Neural crest cell (in vitro differentiated cells): ENCODE measurements at regions not wholly inside any gene's neighbourhood (a gene's known extent, or its start where the extent isn't known, plus 50 kb on each side); places are given as distances from the start of the nearest gene placed in this dataset.
A peak's percentile ranks its signal among the peaks of the same experiment; 100 is the strongest.

Experiments
- DNase-seq: peaks from one replicate; pipeline ENCODE4 v3.0.0; 2021; ENCODE audit warnings: low read depth, mixed read lengths, low spot score
- H3K27ac Mint-ChIP-seq: one replicate; pipeline ENCODE4 v1.8.0; 2021; ENCODE audit warnings: mild to moderate bottlenecking, mixed read lengths; ENCODE audit not compliant: unreplicated experiment
- H3K27me3 Mint-ChIP-seq: 2 replicates; pipeline ENCODE4 v1.8.0; 2021; ENCODE audit warnings: low read depth, mild to moderate bottlenecking, mixed read lengths
- H3K36me3 Mint-ChIP-seq: 2 replicates; pipeline ENCODE4 v1.8.0; 2021; ENCODE audit warnings: low read depth, mild to moderate bottlenecking, mixed read lengths
- H3K4me1 Mint-ChIP-seq: 2 replicates; pipeline ENCODE4 v1.8.0; 2021; ENCODE audit warnings: mixed read lengths
- H3K4me3 Mint-ChIP-seq: one replicate; pipeline ENCODE4 v1.8.0; 2021; ENCODE audit warnings: mild to moderate bottlenecking, mixed read lengths
- H3K9me3 Mint-ChIP-seq: 2 replicates; pipeline ENCODE4 v1.8.0; 2021; ENCODE audit warnings: mixed read lengths
- TF ChIP-seq, protein P1 (sequence below): fragments of 200-600 bp; sonication (generic); conservative IDR thresholded peaks from 2 replicates; pipeline ENCODE4 v1.5.0; 2021; ENCODE audit warnings: antibody characterized with exemption, mild to moderate bottlenecking

- no peak overlapping the region for H3K27ac Mint-ChIP-seq
- TF ChIP-seq, protein P1, sequence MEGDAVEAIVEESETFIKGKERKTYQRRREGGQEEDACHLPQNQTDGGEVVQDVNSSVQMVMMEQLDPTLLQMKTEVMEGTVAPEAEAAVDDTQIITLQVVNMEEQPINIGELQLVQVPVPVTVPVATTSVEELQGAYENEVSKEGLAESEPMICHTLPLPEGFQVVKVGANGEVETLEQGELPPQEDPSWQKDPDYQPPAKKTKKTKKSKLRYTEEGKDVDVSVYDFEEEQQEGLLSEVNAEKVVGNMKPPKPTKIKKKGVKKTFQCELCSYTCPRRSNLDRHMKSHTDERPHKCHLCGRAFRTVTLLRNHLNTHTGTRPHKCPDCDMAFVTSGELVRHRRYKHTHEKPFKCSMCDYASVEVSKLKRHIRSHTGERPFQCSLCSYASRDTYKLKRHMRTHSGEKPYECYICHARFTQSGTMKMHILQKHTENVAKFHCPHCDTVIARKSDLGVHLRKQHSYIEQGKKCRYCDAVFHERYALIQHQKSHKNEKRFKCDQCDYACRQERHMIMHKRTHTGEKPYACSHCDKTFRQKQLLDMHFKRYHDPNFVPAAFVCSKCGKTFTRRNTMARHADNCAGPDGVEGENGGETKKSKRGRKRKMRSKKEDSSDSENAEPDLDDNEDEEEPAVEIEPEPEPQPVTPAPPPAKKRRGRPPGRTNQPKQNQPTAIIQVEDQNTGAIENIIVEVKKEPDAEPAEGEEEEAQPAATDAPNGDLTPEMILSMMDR: no peak
- H3K9me3 Mint-ChIP-seq: peaks cover 17% of the 10 kb centered on the region
- H3K27me3 Mint-ChIP-seq: no peaks in the 10 kb centered on the region
- peaks cover 14% of the 10 kb centered on the region for H3K4me1 Mint-ChIP-seq
- DNase-seq: no peak
- H3K36me3 Mint-ChIP-seq: peaks cover 4% of the 10 kb centered on the region
- no peak overlapping the region for H3K4me3 Mint-ChIP-seq
These were observed 328.6 kb downstream of the CDH2 start for GRCh38 chr18:27848336-27848735.

DNA sequence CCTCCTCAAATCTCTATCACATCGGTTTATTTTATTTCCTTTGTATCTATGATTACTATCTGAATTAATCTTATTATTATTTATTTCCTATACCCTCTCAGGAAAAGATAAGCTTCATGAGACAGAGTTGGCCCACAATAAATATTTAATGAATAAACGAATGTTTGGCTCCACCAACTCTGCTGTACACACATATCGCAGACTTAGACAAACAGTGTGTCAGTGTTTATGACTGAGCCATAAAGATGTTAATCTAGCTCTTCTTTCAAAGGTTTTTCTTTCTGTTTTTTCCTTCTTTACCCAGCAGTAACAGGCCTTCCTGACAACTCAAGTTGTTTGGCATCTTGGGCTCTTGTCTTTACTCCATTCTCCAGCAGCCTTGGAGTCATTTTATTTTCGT lies 329.5 kb downstream of the CDH2 start:
- Mint-ChIP-seq H3K27me3 (no peaks in the 10 kb centered on the region), H3K4me1 (peaks cover 21% of the 10 kb centered on the region)

DNA sequence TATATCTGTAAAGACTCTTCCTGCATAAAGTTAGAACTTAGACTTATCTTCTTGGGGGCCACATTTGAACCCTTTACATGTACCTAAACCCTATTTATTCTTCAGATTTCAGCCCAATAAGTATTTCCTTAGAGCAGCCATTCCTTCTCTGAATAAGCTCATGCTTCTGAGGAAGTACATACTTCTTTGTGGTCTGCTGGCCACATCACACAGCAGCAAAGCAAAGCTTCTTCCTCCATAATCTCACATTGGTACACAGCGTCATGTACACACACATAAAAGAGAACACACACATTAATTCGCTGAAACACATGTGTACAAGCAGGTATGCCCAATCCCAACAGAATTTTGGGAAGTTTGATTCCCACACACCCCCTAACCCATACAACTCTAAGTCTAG lies 331.0 kb downstream of the CDH2 start:
- Mint-ChIP-seq H3K36me3 (peaks cover 4% of the 10 kb centered on the region), H3K27me3 (no peaks in the 10 kb centered on the region), H3K4me3 (no peak overlapping the region), H3K9me3 (peaks cover 17% of the 10 kb centered on the region), H3K4me1 (peaks cover 22% of the 10 kb centered on the region), H3K27ac (peak overlapping the region; percentile 22)
- TF ChIP-seq, protein P1: no peak
- no peak for DNase-seq

More for the DNA sequence above, 329.5 kb downstream of the CDH2 start:
- no peak overlapping the region for H3K4me3 Mint-ChIP-seq
- no peak for DNase-seq
- no peak overlapping the region for H3K27ac Mint-ChIP-seq
- peaks cover 4% of the 10 kb centered on the region for H3K36me3 Mint-ChIP-seq
- TF ChIP-seq, protein P1: no peak
- peaks cover 17% of the 10 kb centered on the region for H3K9me3 Mint-ChIP-seq

GRCh38 chr18:27843783-27844777 lies 332.9 kb downstream of the CDH2 start:
- H3K4me3 Mint-ChIP-seq: no peak overlapping the region

GRCh38 chr18:27839141-27839540 lies 337.8 kb downstream of the CDH2 start:
- H3K4me3 Mint-ChIP-seq: no peak overlapping the region
- H3K36me3 Mint-ChIP-seq: no peaks in the 10 kb centered on the region
- no peaks in the 10 kb centered on the region for H3K27me3 Mint-ChIP-seq
- peaks cover 9% of the 10 kb centered on the region for H3K9me3 Mint-ChIP-seq
- H3K27ac Mint-ChIP-seq: no peak overlapping the region
- DNase-seq: no peak
- H3K4me1 Mint-ChIP-seq: peaks cover 15% of the 10 kb centered on the region
- TF ChIP-seq, protein P1: no peak

More at GRCh38 chr18:27843783-27844777, 332.9 kb downstream of the CDH2 start:
- H3K27me3 Mint-ChIP-seq: no peaks in the 10 kb centered on the region
- H3K27ac Mint-ChIP-seq: peak overlapping the region; percentile 45
- peaks cover 15% of the 10 kb centered on the region for H3K9me3 Mint-ChIP-seq
- no peaks in the 10 kb centered on the region for H3K36me3 Mint-ChIP-seq
- TF ChIP-seq, protein P1: no peak
- DNase-seq: no peak
- peaks cover 22% of the 10 kb centered on the region for H3K4me1 Mint-ChIP-seq
